Sigmoid colon (tissue), 4 donors: ENCODE measurements at regions not wholly inside any gene's neighbourhood (a gene's known extent, or its start where the extent isn't known, plus 50 kb on each side); places are given as distances from the start of the nearest gene placed in this dataset.

Experiments used
- EP300 ChIP-seq, 4 donors: sonication (generic); formaldehyde crosslinking; IDR thresholded peaks; one replicate each; pipeline ENCODE4 v1.6.1; 2017; ENCODE audit warnings: antibody characterized with exemption in 4 of 4
- TF ChIP-seq, protein P1 (sequence below), 4 experiments: fragments of 450-650 bp in 3 of 4; fragments of 200-600 bp in 1 of 4; IDR thresholded peaks; one replicate each; pipeline ENCODE4 v1.5.1; 2016 to 2019; ENCODE audit warnings: antibody characterized with exemption in 4 of 4, mild to moderate bottlenecking in 3 of 4, moderate library complexity in 2 of 4

DNA sequence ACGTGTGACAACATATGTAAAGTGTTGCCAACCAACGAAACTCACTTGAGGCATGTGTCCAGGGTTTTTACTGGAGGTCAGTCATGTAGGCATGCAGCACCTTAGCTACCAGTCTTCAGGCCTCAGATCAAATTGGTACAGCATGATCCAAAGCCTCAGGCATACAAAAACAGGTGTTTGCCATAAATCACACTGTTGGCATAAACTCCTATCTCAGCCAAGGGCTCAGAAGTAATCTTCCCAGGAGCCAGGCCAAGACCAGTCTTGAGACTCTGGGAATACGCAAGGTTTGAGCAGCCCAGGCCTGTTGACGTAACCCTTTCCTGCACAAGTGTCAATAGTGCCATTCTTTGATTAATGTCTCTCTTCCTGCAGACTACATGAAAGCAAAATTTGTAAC lies 163.5 kb downstream of the PRL start:
- TF ChIP-seq, protein P1, sequence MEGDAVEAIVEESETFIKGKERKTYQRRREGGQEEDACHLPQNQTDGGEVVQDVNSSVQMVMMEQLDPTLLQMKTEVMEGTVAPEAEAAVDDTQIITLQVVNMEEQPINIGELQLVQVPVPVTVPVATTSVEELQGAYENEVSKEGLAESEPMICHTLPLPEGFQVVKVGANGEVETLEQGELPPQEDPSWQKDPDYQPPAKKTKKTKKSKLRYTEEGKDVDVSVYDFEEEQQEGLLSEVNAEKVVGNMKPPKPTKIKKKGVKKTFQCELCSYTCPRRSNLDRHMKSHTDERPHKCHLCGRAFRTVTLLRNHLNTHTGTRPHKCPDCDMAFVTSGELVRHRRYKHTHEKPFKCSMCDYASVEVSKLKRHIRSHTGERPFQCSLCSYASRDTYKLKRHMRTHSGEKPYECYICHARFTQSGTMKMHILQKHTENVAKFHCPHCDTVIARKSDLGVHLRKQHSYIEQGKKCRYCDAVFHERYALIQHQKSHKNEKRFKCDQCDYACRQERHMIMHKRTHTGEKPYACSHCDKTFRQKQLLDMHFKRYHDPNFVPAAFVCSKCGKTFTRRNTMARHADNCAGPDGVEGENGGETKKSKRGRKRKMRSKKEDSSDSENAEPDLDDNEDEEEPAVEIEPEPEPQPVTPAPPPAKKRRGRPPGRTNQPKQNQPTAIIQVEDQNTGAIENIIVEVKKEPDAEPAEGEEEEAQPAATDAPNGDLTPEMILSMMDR (IDR thresholded peaks at IDR 0.05) = no peak
- TF ChIP-seq EP300 (IDR thresholded peaks at IDR 0.05) = no peak
